ENCODE measurements at regions not wholly inside any gene's neighbourhood (a gene's known extent, or its start where the extent isn't known, plus 50 kb on each side); places are given as distances from the start of the nearest gene placed in this dataset.

DNA sequence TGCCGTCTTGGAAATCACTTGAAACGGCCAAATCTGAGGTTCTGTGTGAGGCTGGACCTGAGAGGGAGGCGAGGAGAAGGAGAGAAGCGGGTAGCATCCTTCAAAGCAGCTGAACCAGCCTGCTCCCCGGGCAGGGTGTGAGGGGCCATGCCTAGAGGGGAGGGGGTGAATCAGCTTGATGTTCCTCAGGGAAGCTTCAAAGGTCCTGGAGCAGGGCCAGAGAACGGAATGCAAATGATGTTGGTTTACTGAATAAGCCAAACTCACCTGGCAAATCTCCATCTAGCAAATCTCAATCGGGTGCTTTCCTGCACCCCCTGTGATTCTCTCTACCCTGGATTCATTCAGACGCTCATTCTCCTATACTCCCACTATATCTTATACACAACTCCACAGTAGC, 226.9 kb downstream of the WDR11 start:
- no peaks in the 10 kb centered on the region for H3K27me3 Mint-ChIP-seq (ENCODE audit: low read depth)
- no peak overlapping the region for H3K27ac Mint-ChIP-seq (ENCODE audit: unreplicated experiment)
- TF ChIP-seq, protein P1, sequence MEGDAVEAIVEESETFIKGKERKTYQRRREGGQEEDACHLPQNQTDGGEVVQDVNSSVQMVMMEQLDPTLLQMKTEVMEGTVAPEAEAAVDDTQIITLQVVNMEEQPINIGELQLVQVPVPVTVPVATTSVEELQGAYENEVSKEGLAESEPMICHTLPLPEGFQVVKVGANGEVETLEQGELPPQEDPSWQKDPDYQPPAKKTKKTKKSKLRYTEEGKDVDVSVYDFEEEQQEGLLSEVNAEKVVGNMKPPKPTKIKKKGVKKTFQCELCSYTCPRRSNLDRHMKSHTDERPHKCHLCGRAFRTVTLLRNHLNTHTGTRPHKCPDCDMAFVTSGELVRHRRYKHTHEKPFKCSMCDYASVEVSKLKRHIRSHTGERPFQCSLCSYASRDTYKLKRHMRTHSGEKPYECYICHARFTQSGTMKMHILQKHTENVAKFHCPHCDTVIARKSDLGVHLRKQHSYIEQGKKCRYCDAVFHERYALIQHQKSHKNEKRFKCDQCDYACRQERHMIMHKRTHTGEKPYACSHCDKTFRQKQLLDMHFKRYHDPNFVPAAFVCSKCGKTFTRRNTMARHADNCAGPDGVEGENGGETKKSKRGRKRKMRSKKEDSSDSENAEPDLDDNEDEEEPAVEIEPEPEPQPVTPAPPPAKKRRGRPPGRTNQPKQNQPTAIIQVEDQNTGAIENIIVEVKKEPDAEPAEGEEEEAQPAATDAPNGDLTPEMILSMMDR (conservative IDR thresholded peaks at IDR 0.05), result no peak
- peaks cover 3% of the 10 kb centered on the region for H3K4me1 Mint-ChIP-seq
- no peak for DNase-seq (ENCODE audit: low read depth, low spot score)
- no peaks in the 10 kb centered on the region for H3K36me3 Mint-ChIP-seq (ENCODE audit: low read depth)
- H3K4me3 Mint-ChIP-seq, result no peak overlapping the region
- H3K9me3 Mint-ChIP-seq, result no peaks in the 10 kb centered on the region

DNA sequence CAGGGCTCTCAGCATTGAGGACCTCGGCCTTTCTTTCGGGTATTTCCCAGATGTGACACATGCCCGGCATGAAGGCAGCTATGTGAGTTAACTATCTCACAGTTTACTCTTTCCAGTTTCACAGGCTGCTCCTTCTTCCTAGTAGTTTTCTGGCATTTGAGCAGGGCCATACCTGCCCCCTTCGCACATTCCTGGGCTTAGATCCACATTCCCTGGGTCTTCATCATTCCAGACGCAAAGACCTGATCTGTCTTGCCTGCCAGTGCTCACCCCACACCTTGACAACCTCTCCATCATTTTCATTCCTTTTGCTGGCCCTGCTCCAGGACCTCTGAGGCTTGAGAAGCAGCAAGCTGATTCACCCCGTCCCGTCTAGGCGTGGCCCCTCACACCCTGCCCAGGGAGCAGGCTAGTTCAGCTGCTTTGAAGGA, 227.5 kb downstream of the WDR11 start:
- no peak overlapping the region for H3K27ac Mint-ChIP-seq (ENCODE audit: unreplicated experiment)
- DNase-seq (ENCODE audit: low read depth, low spot score), result no peak
- peaks cover 3% of the 10 kb centered on the region for H3K4me1 Mint-ChIP-seq
- H3K36me3 Mint-ChIP-seq (ENCODE audit: low read depth), result no peaks in the 10 kb centered on the region
- TF ChIP-seq, protein P1 (conservative IDR thresholded peaks at IDR 0.05), result no peak
- no peaks in the 10 kb centered on the region for H3K9me3 Mint-ChIP-seq
- no peaks in the 10 kb centered on the region for H3K27me3 Mint-ChIP-seq (ENCODE audit: low read depth)
- H3K4me3 Mint-ChIP-seq, result no peak overlapping the region

DNA sequence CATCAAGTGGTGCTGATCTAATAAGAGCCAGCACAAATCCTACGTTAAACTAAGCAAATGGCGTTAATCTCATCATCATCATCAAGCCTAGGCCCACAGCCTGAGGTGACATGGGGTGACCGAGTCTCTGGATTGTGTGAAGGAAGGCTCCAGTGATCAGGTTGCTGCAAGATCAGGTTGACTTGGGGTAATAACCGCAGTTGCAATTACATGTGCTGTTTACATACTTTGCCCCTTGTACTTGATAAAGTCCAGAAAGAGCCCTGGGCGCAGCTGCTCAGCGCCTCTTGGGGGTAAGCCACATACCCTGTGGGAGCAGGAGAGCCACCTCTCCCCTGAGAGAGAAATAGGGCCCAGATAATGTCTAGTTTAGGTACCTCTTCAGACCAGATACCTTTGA, 228.1 kb downstream of the WDR11 start:
- Mint-ChIP-seq H3K27ac (ENCODE audit: unreplicated experiment) (no peak overlapping the region), H3K36me3 (ENCODE audit: low read depth) (no peaks in the 10 kb centered on the region), H3K4me1 (peaks cover 8% of the 10 kb centered on the region), H3K4me3 (no peak overlapping the region), H3K9me3 (no peaks in the 10 kb centered on the region), H3K27me3 (ENCODE audit: low read depth) (no peaks in the 10 kb centered on the region)
- TF ChIP-seq, protein P1 (conservative IDR thresholded peaks at IDR 0.05), result no peak
- no peak for DNase-seq (ENCODE audit: low read depth, low spot score)

DNA sequence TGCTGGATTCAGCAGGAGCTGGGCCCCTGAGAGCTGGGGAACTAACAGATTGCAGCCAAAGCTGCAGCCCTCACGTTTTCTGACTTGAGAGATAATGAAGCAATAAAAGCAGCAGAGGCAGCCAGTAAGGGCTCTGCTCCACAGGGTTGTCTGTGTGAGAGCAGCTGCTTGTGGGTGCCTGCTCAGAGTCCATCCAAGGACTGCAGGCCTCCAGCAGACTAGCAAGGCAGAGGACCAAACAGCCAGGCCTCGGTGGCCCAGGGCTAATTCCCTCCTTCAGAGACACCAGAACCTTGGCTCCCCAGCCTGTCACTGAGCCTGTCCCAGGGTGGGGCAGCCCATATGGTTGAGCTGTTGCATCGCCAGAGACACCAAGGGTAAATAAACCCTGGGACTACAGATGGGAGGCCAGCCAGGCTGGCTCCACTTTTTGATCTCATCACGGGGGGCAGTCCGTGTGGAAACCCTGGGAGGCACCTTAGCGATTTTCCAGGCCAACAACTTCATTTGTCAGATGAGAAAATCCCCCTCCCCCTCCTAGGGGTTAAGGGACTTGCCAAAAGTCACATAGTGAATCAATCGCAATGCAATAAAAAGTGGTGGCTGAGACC, 229.2 kb downstream of the WDR11 start:
- H3K36me3 Mint-ChIP-seq (ENCODE audit: low read depth), result no peaks in the 10 kb centered on the region
- TF ChIP-seq, protein P1 (conservative IDR thresholded peaks at IDR 0.05), result no peak
- H3K27me3 Mint-ChIP-seq (ENCODE audit: low read depth), result no peaks in the 10 kb centered on the region
- DNase-seq (ENCODE audit: low read depth, low spot score), result no peak
- H3K4me3 Mint-ChIP-seq, result no peak overlapping the region
- no peak overlapping the region for H3K27ac Mint-ChIP-seq (ENCODE audit: unreplicated experiment)
- H3K4me1 Mint-ChIP-seq, result peaks cover 18% of the 10 kb centered on the region
- no peaks in the 10 kb centered on the region for H3K9me3 Mint-ChIP-seq

DNA sequence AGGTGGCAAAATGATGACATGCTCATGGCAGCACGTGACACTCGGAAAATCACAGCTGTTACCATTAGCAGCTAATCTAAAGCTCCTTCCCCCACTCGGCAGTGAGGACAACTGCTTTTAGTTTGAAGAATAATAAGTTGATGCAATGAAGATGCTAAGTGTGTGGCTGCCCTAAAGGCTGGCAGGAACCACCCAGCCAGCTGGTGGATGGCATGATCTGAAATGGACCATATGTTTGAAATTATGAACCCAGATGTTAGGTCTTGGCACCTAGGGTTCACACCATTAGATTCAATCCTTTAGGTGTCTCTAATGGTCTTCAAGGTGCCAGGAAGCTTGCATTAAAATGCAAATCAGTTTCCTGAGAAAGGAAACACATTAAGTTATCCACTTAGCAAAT, 230.1 kb downstream of the WDR11 start:
- TF ChIP-seq, protein P1 (conservative IDR thresholded peaks at IDR 0.05), result no peak
- H3K4me1 Mint-ChIP-seq, result peaks cover 18% of the 10 kb centered on the region
- no peak overlapping the region for H3K4me3 Mint-ChIP-seq
- H3K27ac Mint-ChIP-seq (ENCODE audit: unreplicated experiment), result no peak overlapping the region
- no peaks in the 10 kb centered on the region for H3K9me3 Mint-ChIP-seq
- H3K36me3 Mint-ChIP-seq (ENCODE audit: low read depth), result no peaks in the 10 kb centered on the region
- DNase-seq (ENCODE audit: low read depth, low spot score), result no peak
- H3K27me3 Mint-ChIP-seq (ENCODE audit: low read depth), result no peaks in the 10 kb centered on the region
